Epithelial cell of prostate (primary cell): ENCODE measurements at regions not wholly inside any gene's neighbourhood (a gene's known extent, or its start where the extent isn't known, plus 50 kb on each side); places are given as distances from the start of the nearest gene placed in this dataset.
A peak's percentile ranks its signal among the peaks of the same experiment; 100 is the strongest.
"Not testable (repeated sequence)": the region's sequence is repeated elsewhere in the genome, so short reads cannot be mapped to it uniquely, and the experiment has no call there.

ENCODE experiments used
- DNase-seq: peaks from one replicate; pipeline ENCODE4 v3.0.0-alpha.2; 2011; ENCODE audit warnings: low read depth, low spot score
- H3K27ac ChIP-seq: fragments of 450-650 bp; 2 replicates; pipeline ENCODE4 v1.5.1; 2017; ENCODE audit warnings: mild to moderate bottlenecking

DNA sequence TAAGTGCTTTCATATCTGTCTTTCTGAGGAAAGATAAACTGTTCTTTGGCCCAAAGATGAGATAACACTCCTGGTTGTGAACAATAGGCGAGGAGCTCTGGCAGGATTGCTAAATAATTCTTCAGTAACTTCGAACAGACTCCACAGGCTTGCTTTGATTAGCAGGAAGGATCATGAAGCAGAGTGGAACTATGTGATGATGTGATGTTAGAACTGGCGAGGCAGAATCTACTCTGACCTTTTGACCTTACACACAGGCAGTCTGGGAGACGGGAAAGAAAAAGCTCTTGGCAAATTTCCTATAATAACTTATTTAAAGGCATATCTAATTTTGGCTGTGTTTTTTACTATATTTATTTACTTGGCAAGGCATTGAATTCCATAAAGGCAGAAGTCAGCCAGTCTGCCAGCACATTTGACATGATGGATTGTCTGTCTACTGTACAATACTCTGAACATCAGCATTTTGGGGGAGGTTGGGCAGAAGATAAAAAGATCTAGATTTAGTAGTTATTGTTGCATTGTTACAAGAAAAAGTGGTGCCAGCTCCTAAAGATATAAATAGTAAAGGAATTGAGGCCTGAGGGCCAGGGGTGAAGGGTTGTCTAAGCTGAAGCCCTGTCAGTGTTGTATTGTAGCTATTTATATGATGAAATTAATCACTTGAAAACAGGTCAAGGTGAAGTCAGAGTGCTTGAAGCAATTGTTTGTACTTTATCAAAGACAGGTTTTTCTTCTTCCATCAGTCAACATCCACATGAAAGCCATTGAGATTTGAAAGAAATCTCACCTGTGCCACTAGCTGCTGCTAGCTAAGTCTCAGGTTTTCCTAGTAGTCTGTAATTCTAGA lies 708.8 kb downstream of the LTN1 start:
- H3K27ac ChIP-seq = no peak overlapping the region
- DNase-seq = no peak

DNA sequence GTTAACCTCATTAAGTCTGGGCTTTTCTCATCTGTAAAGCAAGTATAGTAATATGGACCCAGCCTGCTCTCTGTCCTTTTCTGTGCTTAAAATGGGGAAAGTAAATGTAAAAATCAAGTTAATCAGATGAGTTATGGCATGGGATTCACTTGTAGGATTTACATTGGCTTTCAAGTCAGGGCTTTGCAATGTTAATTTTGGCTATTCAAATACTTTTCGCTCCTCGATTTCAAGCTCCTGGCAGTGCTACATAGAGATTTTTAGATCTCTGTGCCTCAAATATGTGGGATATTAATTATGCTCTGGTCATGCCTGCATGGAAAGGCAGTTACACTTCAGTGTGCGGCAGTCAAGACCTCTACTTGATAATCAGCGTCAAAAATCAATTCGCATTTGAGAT lies 709.8 kb downstream of the LTN1 start:
- H3K27ac ChIP-seq = no peak overlapping the region
- no peak for DNase-seq

DNA sequence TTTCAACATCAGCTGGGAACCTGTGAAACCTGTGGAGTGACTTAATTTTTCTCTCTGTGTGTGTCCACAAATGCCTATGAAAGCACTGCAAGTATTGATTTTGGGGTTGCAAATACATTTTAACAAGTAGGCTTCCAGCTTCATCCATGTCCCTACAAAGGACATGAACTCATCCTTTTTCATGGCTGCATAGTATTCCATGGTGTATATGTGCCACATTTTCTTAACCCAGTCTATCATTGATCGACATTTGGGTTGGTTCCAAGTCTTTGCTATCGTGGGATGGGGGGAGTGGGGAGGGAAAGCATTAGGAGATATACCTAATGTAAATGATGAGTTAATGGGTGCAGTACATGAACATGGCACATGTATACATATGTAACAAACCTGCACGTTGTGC lies 711.3 kb downstream of the LTN1 start:
- not testable (repeated sequence) for DNase-seq, H3K27ac ChIP-seq

DNA sequence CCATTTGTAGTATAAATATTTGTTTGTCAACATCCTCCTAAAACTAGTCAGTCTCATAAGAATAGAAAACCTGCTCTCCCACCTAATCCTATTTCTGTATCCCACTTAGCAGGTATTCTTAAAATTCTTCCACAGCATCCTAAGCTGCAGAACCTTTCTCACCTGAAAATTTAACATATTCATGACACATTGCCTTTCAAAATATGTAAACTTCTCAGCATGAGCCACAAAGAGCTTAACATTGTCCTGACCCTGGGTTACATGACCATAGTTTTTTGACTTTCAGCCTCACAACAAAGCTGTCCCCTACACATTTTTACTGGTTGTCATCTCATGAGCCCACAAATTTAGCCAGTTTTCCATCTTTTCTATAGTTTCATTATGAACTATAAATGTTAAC lies 712.1 kb downstream of the LTN1 start:
- no peak for DNase-seq
- no peak overlapping the region for H3K27ac ChIP-seq

DNA sequence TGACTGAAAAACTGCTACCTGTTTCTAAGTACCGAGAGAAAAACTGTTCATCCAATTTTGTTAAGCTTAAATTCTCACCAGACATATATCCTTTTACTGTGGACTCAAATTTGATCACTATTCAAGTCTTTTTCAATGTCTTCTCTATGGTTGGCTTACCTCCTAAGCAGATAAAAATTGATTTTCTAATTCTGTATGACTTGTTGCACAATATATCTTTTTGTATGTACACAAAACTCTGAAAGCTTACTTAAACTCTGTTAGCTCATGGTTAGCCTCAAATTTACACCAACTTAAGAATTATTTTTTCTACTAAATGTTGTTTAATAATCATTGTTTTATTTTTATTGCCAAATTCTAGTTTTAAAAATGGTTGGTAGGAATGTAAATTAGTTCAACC lies 715.4 kb downstream of the LTN1 start:
- H3K27ac ChIP-seq = no peak overlapping the region

DNA sequence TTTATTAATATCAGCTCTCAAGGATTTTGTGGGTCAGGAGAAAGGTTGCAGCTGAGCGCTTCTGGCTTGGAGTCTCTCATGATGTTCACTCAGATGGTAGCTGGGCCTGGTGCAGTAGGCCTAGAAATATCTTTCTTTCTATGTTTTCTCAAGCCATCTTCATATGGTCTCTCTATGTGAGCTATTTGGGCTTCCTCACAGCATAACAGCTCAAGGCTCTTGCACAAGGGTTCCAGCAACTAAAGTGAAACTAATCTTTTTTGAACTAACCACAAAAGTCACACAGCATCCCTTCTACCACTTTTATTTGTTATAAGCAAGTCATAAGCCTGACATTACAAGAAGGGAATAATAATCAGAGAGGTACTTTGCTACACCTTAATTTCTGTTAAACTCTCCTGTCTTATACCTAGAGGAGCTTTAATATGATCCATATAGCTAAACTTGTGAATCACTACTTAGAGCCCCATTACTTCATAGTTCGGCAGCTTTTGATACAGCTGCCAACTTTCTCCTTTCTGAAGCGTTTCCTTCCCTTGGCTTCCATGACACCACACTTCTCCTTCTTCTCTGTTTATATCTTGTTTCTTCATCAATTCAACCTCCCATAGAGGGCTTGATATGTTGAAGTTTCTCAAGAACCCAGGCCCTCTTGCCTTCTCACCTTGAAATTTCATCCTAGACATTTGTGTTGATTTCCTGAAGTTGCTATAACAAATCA lies 720.2 kb downstream of the LTN1 start:
- DNase-seq = no peak
- no peak overlapping the region for H3K27ac ChIP-seq

More for the DNA sequence above, 715.4 kb downstream of the LTN1 start:
- DNase-seq = no peak

DNA sequence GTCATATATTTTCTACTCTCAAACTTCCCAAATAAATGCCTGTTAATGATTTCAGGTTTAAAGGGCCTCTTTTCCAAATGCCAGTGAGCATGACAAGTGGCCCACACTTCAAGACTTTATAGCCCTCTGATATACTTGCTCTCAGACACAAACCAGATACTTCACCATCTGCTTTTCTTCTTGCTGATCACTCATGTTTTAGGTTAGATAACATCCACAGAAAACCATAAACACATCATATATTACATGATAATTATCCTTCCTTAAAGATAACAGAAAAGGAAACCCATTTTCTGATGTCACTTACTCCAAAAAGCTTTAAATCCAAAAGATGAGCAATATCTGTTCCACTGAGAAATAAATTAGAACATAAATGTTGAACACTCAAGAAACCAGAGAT lies 723.5 kb downstream of the LTN1 start:
- H3K27ac ChIP-seq = no peak overlapping the region
- no peak for DNase-seq

DNA sequence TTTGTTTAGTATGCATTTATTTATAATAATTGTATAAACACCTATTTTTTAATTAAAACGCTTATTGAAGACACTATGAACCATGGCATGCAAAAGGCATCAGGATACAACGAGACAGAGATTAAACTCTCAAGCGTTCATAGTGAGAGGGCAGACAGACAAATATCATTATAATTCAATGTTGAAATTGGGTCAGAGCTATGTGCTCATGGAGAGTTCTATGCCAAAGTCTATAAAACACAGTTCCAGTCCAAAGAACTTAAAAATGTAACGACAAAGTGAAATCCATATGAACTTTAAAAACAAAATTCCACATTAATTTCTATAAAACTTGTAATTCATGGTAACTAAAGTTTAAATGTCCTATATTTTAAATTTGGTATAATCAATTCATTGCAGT lies 724.0 kb downstream of the LTN1 start:
- no peak for DNase-seq

DNA sequence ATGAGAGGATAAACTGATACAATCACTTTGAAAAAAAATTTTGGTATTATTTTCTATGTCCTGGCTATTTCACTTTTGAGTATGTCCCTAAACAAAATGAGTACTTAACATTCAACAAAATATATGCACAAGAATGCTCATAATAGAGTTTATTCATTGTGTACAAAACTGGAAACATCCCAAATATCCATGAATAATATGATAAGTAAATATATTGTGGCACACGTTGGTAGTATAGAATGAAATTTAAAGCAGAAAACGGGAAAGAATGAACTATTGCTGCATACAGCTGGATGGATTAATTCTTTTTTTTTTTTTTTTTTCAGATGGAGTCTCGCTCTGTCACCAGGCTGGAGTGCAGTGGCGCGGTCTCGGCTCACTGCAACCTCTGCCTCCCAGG lies 725.2 kb downstream of the LTN1 start:
- DNase-seq = no peak
- no peak overlapping the region for H3K27ac ChIP-seq

More for the DNA sequence above, 724.0 kb downstream of the LTN1 start:
- H3K27ac ChIP-seq = no peak overlapping the region

DNA sequence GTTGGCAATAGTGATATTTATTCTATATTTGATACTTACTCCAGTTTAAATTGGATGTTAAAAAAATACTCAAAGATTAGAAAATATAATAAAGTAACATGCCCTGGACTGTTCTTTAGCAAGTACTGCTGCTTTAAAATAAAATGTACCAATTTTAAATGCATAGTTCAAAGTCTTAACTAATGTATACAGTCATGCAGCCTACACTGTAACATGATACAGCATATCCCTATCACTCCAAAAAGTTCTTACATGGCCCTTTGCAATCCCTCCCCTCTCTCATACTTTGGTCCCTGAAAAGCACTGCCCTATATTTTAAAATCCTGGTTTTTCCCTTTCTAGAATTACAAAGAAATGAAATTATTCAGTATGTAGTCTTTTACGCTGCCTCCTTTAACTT lies 726.6 kb downstream of the LTN1 start:
- no peak overlapping the region for H3K27ac ChIP-seq
- no peak for DNase-seq

DNA sequence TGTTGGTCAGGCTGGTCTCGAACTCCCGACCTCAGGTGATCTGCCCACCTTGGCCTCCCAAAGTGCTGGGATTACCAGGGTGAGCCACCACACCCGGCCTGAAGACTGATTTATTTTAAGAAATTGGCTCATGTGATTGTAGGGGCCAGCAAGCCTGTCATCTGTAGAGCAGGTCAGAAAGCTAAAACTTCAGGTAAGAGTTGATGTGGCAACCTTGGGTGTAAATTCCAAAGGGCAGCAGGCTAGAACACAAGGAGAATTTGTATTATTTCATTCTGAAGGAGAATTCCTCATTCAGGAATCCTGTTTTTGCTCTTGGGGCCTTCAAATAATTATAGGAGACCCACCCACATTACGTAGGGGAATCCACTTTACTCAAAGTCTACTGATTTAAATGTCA lies 728.7 kb downstream of the LTN1 start:
- no peak for DNase-seq

DNA sequence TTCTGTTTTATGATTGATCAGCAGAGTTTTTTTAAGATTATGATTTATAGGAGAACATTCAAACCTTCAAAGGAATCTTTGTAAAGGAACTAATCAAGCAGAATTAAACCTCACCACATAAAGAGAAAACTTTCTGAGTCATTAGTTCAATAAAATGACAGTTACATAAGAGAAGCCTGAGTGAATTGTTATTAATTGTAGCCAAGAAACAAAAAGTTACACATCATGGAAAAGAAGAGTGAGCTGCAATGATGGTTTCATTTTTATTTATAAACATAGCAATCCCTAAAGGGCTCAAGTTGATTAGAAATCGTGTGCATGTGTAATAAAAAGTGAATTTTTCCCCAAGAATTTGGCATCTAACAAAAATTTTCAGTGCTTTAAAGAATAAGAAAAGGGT lies 731.4 kb downstream of the LTN1 start:
- no peak overlapping the region for H3K27ac ChIP-seq
- no peak for DNase-seq

More for the DNA sequence above, 728.7 kb downstream of the LTN1 start:
- H3K27ac ChIP-seq = no peak overlapping the region

DNA sequence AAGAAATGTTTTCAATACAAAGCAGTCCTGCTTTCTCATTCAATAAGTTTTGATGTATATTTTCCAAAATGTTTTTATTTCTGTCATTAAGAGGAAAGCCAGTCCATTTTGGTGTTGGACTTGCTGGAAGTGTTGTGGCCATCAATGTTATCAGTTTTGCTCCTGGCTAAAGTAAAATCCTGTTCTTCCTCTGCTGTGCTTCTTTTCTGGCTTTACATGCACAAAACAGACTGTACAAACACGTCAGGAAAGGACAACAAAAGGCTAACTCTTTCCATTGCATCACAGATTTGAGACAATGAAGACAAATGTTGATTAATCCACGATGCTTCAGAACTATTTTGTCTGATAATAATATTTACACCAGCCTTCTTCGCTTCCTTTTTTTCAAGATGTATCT lies 735.4 kb downstream of the LTN1 start:
- no peak overlapping the region for H3K27ac ChIP-seq
- DNase-seq = no peak

DNA sequence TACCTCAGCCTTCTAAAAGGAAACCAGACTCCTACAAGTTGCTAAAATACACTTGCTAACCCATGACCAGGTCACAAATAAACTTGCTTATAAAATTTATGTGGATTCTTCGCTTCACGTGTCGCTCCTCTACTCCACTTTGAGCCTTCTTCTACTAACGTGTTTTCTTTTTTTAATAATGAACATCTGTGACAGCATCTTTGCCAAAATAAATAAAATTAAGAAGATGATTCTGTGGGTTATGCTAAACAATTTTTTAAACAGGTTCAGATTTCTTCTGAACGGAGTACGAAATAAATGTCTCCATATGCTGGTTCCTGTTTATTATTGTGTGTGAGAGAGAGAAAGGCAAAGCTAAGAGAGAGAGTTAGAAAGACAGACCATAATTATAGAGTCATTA lies 735.8 kb downstream of the LTN1 start:
- H3K27ac ChIP-seq = no peak overlapping the region
- no peak for DNase-seq

DNA sequence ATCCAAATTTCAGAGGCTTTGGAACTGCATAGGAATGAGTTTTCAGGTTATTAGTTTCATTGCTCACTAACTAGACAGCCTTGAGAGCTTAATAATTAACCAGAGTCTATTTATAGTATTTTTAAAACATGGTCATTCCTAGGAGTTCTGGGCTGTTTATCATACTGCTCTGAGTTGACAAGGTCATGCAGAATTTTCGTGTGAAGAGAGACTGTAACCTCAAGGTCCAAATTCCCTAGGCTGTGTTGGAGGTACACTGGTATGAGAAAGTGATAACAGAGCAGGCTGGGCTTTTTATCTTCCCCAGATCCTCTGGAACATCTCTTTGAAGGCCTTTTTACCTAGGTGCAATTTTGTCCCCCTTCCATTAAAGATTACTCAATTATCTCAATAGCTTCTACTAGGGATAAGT lies 736.3 kb downstream of the LTN1 start:
- H3K27ac ChIP-seq = no peak overlapping the region
- DNase-seq = no peak

DNA sequence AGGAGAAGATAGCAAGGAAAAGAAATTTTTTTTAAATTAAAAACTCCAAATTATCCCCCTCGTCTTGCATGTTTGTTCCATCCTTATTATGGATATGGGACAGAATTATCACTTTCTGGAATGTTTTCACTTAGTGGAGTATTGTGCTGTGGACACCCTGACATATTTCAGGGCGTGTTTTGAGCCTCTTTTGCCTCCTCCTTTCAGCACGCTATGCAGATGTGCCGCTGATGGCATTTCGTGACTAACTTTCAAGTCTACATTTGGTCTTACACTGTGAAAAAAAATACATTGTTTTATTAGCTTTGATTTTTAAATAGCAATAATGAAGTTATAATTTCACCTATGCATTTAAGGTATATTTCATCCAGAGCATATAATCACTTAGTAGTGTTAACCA lies 738.7 kb downstream of the LTN1 start:
- no peak overlapping the region for H3K27ac ChIP-seq
- no peak for DNase-seq

DNA sequence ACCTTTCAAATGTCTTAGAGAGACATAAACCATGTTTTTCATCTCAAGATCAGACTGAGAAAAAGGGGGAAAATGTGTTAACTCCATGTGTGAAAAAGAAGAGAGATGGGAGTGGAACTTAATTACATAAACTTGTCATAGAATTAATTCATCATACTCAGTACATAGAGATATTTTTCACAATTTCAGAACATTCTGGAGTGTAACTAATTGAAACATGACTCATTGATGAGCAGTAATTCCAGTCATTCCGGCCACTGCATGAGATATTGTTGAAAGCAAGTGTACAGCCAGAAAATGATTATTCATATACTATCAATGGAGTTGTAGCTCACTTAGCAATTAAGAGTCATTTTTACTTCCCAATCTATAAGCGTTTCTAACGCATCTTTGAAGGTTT lies 739.3 kb downstream of the LTN1 start:
- H3K27ac ChIP-seq = no peak overlapping the region
- peak; percentile 8 for DNase-seq

DNA sequence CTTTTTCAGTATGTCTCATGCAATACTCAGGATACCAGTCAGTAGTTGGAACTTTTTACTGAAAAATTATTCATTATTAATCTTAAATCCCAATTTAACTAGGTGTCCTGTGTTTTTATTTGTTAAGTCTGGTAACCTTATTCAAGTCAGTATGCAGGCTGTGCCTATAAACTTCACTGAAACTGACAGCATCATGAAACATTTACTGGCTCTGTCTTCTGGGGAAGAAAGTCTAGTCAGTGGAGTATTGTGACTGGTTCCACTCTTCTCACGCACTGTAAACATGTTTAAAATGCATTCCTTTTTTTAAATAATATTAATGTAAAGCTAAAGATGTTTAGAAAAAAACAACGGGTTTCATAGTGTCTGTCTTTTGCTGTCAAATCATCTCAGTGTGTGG lies 739.7 kb downstream of the LTN1 start:
- DNase-seq = no peak

DNA sequence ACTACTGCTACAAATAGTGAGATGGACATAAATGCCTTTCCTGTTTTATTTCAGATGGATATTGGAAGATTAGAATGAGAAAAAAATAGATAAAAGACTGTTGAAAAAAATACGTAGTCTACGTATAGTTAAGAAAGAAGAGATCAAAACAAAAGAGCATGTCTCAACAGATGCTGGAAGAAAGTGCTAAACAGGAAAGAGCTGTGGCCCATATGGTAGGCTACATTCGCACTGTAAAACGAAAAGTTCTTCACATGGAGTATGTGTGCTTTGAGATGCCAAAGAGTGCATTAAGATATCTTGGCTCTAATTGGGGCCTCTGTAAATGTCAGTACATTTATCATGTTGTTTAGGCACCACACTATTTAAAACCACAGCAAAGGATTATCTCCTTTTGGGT lies 741.7 kb downstream of the LTN1 start:
- no peak for DNase-seq
- no peak overlapping the region for H3K27ac ChIP-seq

More for the DNA sequence above, 739.7 kb downstream of the LTN1 start:
- H3K27ac ChIP-seq = no peak overlapping the region

DNA sequence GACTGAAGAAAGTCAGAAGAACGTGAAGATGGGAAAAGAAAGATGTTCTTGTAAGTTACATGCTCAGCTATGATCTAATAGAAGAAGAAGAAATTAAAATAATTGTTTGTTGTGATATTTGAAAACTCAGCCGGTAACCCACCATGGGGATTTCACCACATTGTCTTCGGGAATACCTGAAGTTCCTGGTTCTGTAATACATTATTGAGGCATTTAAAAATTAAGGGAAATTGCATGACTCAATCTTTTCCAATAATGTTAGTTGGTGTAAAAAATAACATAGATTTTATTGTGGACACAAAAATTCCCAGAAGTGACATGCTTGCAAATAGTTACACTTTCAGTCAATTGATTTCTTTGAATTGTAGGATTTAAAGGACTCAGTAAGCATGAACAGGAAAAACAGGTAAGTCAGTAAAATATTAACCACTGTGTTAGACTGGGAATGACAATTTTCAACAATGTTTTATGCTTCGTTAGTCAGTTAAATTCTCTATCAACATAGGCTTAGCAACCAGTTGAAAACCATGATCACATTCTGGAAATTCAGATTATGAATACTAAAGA lies 745.1 kb downstream of the LTN1 start:
- no peak overlapping the region for H3K27ac ChIP-seq
- no peak for DNase-seq

DNA sequence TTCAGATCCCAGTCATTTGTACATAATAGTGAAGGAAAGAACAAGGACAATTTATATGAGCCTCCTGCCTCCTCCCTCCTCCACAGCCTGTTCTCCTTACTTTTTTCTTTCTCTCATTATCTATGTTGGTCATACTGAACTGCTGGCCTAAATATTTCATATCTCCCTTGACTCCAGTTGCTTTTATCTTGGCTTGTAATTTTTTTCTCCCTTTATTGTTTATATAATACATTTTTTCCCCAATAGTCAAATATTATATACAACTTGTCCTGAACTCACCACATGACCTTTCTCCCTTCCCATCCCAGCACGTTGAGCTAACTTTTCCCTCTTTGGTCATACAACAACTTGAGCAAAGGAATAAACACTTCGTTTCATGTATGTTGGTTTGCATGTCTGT lies 752.1 kb downstream of the LTN1 start:
- no peak overlapping the region for H3K27ac ChIP-seq
- no peak for DNase-seq
